PC-3 (cell line): ENCODE measurements at regions not wholly inside any gene's neighbourhood (a gene's known extent, or its start where the extent isn't known, plus 50 kb on each side); places are given as distances from the start of the nearest gene placed in this dataset.

Experiments used
- ATAC-seq: fragments of 200-7000 bp; cut with Tn5 transposase; 2 replicates; pipeline ENCODE4 v1.9.1; 2020; ENCODE audit warnings: mild to moderate bottlenecking, moderate library complexity
- BruUV-seq: library from RNA; stranded (reverse); fragments of 400-500 nt; replicated peaks from 2 replicates; lab custom pipeline; 2021; lab: Mats Ljungman, UMichigan
- CTCF ChIA-PET: fragments of 300-600 bp; sonication (Branson Sonifier 250); formaldehyde crosslinking; loops from one replicate; lab custom pipeline; 2022; ENCODE audit warnings: antibody characterized with exemption; lab: Charles Lee
- POLR2A ChIA-PET: fragments of 300-600 bp; sonication (Branson Sonifier 250); formaldehyde crosslinking; loops from one replicate; lab custom pipeline; 2022; ENCODE audit warnings: antibody characterized with exemption; ENCODE audit not compliant: unreplicated experiment; lab: Charles Lee
- DNase-seq: peaks from one replicate; pipeline ENCODE4 v3.0.0-alpha.2; 2015
- H2AFZ ChIP-seq: fragments of 300-600 bp; sonication (generic); 2 replicates; pipeline ENCODE4 v1.6.0; 2016; ENCODE audit warnings: antibody characterized with exemption, low read length
- H3F3A ChIP-seq: fragments of 300-600 bp; sonication (generic); one replicate; pipeline ENCODE4 v1.6.0; 2017; ENCODE audit warnings: antibody characterized with exemption, low read length, control low read depth, mild to moderate bottlenecking; ENCODE audit not compliant: unreplicated experiment
- H3K27ac ChIP-seq: fragments of 300-600 bp; sonication (generic); 2 replicates; pipeline ENCODE4 v1.5.1; 2016; ENCODE audit warnings: mild to moderate bottlenecking, low read length
- H3K27me3 ChIP-seq: fragments of 300-600 bp; sonication (generic); 2 replicates; pipeline ENCODE4 v1.6.1; 2016; ENCODE audit warnings: low read length, mixed read lengths
- H3K36me3 ChIP-seq: fragments of 300-600 bp; sonication (generic); 2 replicates; pipeline ENCODE4 v1.6.1; 2016; ENCODE audit warnings: low read depth, mixed run types, low read length, mixed read lengths
- H3K4me1 ChIP-seq: fragments of 300-600 bp; sonication (generic); 2 replicates; pipeline ENCODE4 v1.5.1; 2016; ENCODE audit warnings: low read length; ENCODE audit not compliant: insufficient read depth
- H3K4me2 ChIP-seq: fragments of 300-600 bp; sonication (generic); 2 replicates; pipeline ENCODE4 v1.6.0; 2016; ENCODE audit warnings: low read length
- H3K4me3 ChIP-seq: fragments of 300-600 bp; sonication (generic); 2 replicates; pipeline ENCODE4 v1.5.1; 2016; ENCODE audit warnings: mild to moderate bottlenecking, low read length, mixed read lengths
- H3K79me2 ChIP-seq: fragments of 300-600 bp; sonication (generic); 2 replicates; pipeline ENCODE4 v1.6.1; 2017; ENCODE audit warnings: low read length, mixed read lengths
- H3K9ac ChIP-seq: fragments of 300-600 bp; sonication (generic); 2 replicates; pipeline ENCODE4 v1.6.0; 2016; ENCODE audit warnings: mild to moderate bottlenecking, low read length
- H3K9me2 ChIP-seq: fragments of 300-600 bp; sonication (generic); replicated peaks from 2 replicates; pipeline ENCODE4 v1.6.1; 2016; ENCODE audit warnings: mixed run types, low read length, mixed read lengths
- H3K9me3 ChIP-seq: fragments of 300-600 bp; sonication (generic); 2 replicates; pipeline ENCODE4 v1.6.1; 2016; ENCODE audit warnings: low read length, mixed read lengths
- H4K20me1 ChIP-seq: fragments of 300-600 bp; sonication (generic); 2 replicates; pipeline ENCODE4 v1.6.1; 2016; ENCODE audit warnings: low read length, mixed read lengths
- CTCF ChIP-seq: fragments of 300-600 bp; sonication (generic); conservative IDR thresholded peaks from 2 replicates; pipeline ENCODE4 v1.5.1; 2017; ENCODE audit warnings: antibody characterized with exemption, low read depth, mild to moderate bottlenecking, low read length
- EZH2 ChIP-seq: fragments of 300-600 bp; sonication (generic); IDR thresholded peaks from one replicate; pipeline ENCODE4 v1.6.1; 2017; ENCODE audit warnings: antibody characterized with exemption, mild to moderate bottlenecking, low read length; ENCODE audit not compliant: unreplicated experiment
- EZH2phosphoT487 ChIP-seq: fragments of 300-600 bp; sonication (generic); IDR thresholded peaks from 2 replicates; pipeline ENCODE4 v1.6.1; 2018; ENCODE audit warnings: mild to moderate bottlenecking, antibody characterized with exemption, low read length, borderline replicate concordance
- intact Hi-C: fragments of 100-400 bp; cut with micrococcal nuclease; formaldehyde crosslinking; loops from 2 replicates; pipeline ENCODE4 v1.9.0; 2023

DNA sequence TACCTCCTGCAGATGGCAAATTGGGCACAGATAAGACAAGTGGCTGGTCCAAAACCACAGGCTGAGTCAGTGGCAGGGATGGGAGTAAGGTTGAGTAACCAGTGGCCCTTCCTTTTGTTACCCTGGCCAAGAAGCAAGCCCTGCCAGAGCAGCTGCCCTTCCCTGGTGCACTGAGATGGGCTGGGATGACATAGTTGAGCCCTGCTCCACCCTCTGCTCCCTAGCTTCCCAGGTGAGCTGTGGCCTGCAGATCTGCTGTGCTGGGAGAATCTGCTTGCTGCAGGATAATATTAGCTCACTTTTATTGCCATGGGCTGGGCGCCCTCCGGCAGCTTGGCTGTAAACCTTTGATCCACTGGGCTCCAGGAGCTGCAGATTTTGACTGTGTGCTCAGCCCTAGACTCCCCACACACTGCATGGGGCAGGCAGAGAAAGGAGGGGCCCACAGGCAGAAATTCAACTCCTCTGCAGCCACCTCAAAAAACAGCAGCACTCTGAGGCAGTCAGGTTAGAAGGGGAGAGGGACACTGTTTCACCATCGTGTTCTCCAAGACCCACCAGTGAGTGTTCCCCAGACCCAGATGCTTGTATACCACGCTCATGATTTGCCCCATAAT lies 101.8 kb downstream of the CBLN1 start:
- Histone ChIP-seq H3K27ac (no peak overlapping the region), H3K9me2 (no peaks in the 10 kb centered on the region), H3K27me3 (no peaks in the 10 kb centered on the region), H3K9ac (no peak overlapping the region), H3F3A (no peaks in the 10 kb centered on the region), H3K4me2 (no peak overlapping the region), H3K36me3 (no peaks in the 10 kb centered on the region), H2AFZ (no peak overlapping the region), H3K4me3 (no peak overlapping the region), H4K20me1 (no peaks in the 10 kb centered on the region), H3K9me3 (no peaks in the 10 kb centered on the region), H3K79me2 (no peaks in the 10 kb centered on the region), H3K4me1 (peaks cover 4% of the 10 kb centered on the region; the same call in 1 of the 2 replicates)
- intact Hi-C loops: no loop called here
- ATAC-seq: 0 out of 2 replicates have a peak, but pooled peaks have one; percentile 22
- peak; percentile 49 for DNase-seq
- ChIA-PET POLR2A (no interaction called here), CTCF (no interaction called here)
- TF ChIP-seq EZH2phosphoT487 (no peak), EZH2 (no peak), CTCF (no peak)
- BruUV-seq: no TSS peak

- H3K36me3 ChIP-seq: no peaks in the 10 kb centered on the region
- no peaks in the 10 kb centered on the region for H3F3A ChIP-seq
- no peak overlapping the region for H3K4me3 ChIP-seq
- H4K20me1 ChIP-seq: no peaks in the 10 kb centered on the region
- no peaks in the 10 kb centered on the region for H3K9me3 ChIP-seq
- TF ChIP-seq CTCF (no peak), EZH2 (no peak), EZH2phosphoT487 (no peak)
- ATAC-seq: no peak
- H3K27me3 ChIP-seq: 0 out of 2 replicates have a peak, but pooled peaks cover 4% of the 10 kb centered on the region
- H3K79me2 ChIP-seq: no peaks in the 10 kb centered on the region
- no peak overlapping the region for H3K9ac ChIP-seq
- no peaks in the 10 kb centered on the region for H3K9me2 ChIP-seq
- BruUV-seq: no TSS peak
- H3K27ac ChIP-seq: no peak overlapping the region
- intact Hi-C loops: no loop called here
- no peak overlapping the region for H3K4me2 ChIP-seq
- ChIA-PET POLR2A (no interaction called here), CTCF (no interaction called here)
- no peak for DNase-seq
- H2AFZ ChIP-seq: no peak overlapping the region
- H3K4me1 ChIP-seq: no peaks in the 10 kb centered on the region
These were observed 113.5 kb downstream of the CBLN1 start for GRCh38 chr16:49168126-49168525.

GRCh38 chr16:49165025-49165424 lies 116.6 kb downstream of the CBLN1 start:
- no peak overlapping the region for H3K4me3 ChIP-seq
- H4K20me1 ChIP-seq: no peaks in the 10 kb centered on the region
- DNase-seq (no peak), ATAC-seq (no peak)
- ChIA-PET CTCF (no interaction called here), POLR2A (no interaction called here)
- no peak overlapping the region for H3K27ac ChIP-seq
- H3F3A ChIP-seq: no peaks in the 10 kb centered on the region
- intact Hi-C loops: no loop called here
- TF ChIP-seq EZH2phosphoT487 (no peak), EZH2 (no peak)
- no peak overlapping the region for H3K9ac ChIP-seq
- no peak overlapping the region for H2AFZ ChIP-seq
- H3K4me1 ChIP-seq: no peaks in the 10 kb centered on the region
- H3K9me3 ChIP-seq: no peaks in the 10 kb centered on the region
- H3K79me2 ChIP-seq: no peaks in the 10 kb centered on the region
- no peak overlapping the region for H3K4me2 ChIP-seq
- 0 out of 2 replicates have a peak, but pooled peaks cover 4% of the 10 kb centered on the region for H3K27me3 ChIP-seq
- H3K9me2 ChIP-seq: no peaks in the 10 kb centered on the region
- no peaks in the 10 kb centered on the region for H3K36me3 ChIP-seq
- BruUV-seq: no TSS peak
